ENCODE measurements at regions not wholly inside any gene's neighbourhood (a gene's known extent, or its start where the extent isn't known, plus 50 kb on each side); places are given as distances from the start of the nearest gene placed in this dataset.

GRCh38 chr6:126747728-126748540 lies 370.5 kb upstream of the RSPO3 start:
- no peaks in the 10 kb centered on the region for H3K36me3 ChIP-seq
- TF ChIP-seq EP300 (IDR thresholded peaks at IDR 0.05) (no peak), POLR2A (IDR thresholded peaks at IDR 0.05) (no peak), CTCF (IDR thresholded peaks at IDR 0.05) (no peak)
- no peak overlapping the region for H3K4me3 ChIP-seq
- H3K27ac ChIP-seq, result no peak overlapping the region
- no peaks in the 10 kb centered on the region for H3K27me3 ChIP-seq
- no peak for DNase-seq (ENCODE audit: low spot score in 2 of 2)
- WGBS, 2 donors, result 69 to 80% methylated on average over 4 of the region's 4 CpGs
- H3K9me3 ChIP-seq, result peaks cover 0 to 11% (median 0%) of the 10 kb centered on the region in 4 donors
- H3K4me1 ChIP-seq, result no peaks in the 10 kb centered on the region

GRCh38 chr6:126753606-126754005 lies 364.9 kb upstream of the RSPO3 start:
- WGBS, 2 donors, result 51 to 55% methylated on average over 1 of the region's 1 CpG
- Histone ChIP-seq H3K27me3 (no peaks in the 10 kb centered on the region), H3K9me3 (peaks cover 0 to 11% (median 0%) of the 10 kb centered on the region in 4 donors), H3K27ac (no peak overlapping the region), H3K4me1 (no peaks in the 10 kb centered on the region), H3K36me3 (no peaks in the 10 kb centered on the region), H3K4me3 (no peak overlapping the region)
- DNase-seq (ENCODE audit: low spot score in 2 of 2), result no peak
- no peak for TF ChIP-seq CTCF (IDR thresholded peaks at IDR 0.05)
- TF ChIP-seq EP300 (IDR thresholded peaks at IDR 0.05), result no peak
- no peak for TF ChIP-seq POLR2A (IDR thresholded peaks at IDR 0.05)

- Histone ChIP-seq H3K9me3 (no peaks in the 10 kb centered on the region), H3K36me3 (no peaks in the 10 kb centered on the region), H3K4me3 (no peak overlapping the region), H3K27ac (peak overlapping the region in 1 of 4 donors; percentile 12), H3K4me1 (peaks cover 0 to 7% (median 0%) of the 10 kb centered on the region in 4 donors), H3K27me3 (no peaks in the 10 kb centered on the region)
- DNase-seq (ENCODE audit: low spot score in 2 of 2), result no peak
- WGBS, 2 donors, result 53 to 56% methylated on average over 3 of the region's 3 CpGs
- TF ChIP-seq POLR2A (IDR thresholded peaks at IDR 0.05), result no peak
- no peak for TF ChIP-seq EP300 (IDR thresholded peaks at IDR 0.05)
- no peak for TF ChIP-seq CTCF (IDR thresholded peaks at IDR 0.05)
These were observed 356.6 kb upstream of the RSPO3 start for GRCh38 chr6:126761854-126762253.

GRCh38 chr6:126764104-126764503 lies 354.4 kb upstream of the RSPO3 start:
- H3K27me3 ChIP-seq, result no peaks in the 10 kb centered on the region
- H3K4me1 ChIP-seq, result peaks cover 0 to 7% (median 0%) of the 10 kb centered on the region in 4 donors
- DNase-seq (ENCODE audit: low spot score in 2 of 2), result no peak
- TF ChIP-seq POLR2A (IDR thresholded peaks at IDR 0.05) (no peak), EP300 (IDR thresholded peaks at IDR 0.05) (peak; percentile 53 to 76), CTCF (IDR thresholded peaks at IDR 0.05) (no peak)
- peak overlapping the region in 1 of 4 donors; percentile 65 for H3K27ac ChIP-seq
- no peaks in the 10 kb centered on the region for H3K36me3 ChIP-seq
- 65 to 79% methylated on average over 4 of the region's 4 CpGs for WGBS, 2 donors
- H3K4me3 ChIP-seq, result no peak overlapping the region
- H3K9me3 ChIP-seq, result no peaks in the 10 kb centered on the region

GRCh38 chr6:126764671-126765070 lies 353.8 kb upstream of the RSPO3 start:
- H3K4me3 ChIP-seq, result no peak overlapping the region
- peak overlapping the region in 1 of 4 donors; percentile 65 for H3K27ac ChIP-seq
- no peaks in the 10 kb centered on the region for H3K27me3 ChIP-seq
- 74 to 75% methylated on average over 4 of the region's 4 CpGs for WGBS, 2 donors
- H3K36me3 ChIP-seq, result no peaks in the 10 kb centered on the region
- TF ChIP-seq CTCF (IDR thresholded peaks at IDR 0.05) (no peak), POLR2A (IDR thresholded peaks at IDR 0.05) (no peak), EP300 (IDR thresholded peaks at IDR 0.05) (no peak)
- no peaks in the 10 kb centered on the region for H3K9me3 ChIP-seq
- no peak for DNase-seq (ENCODE audit: low spot score in 2 of 2)
- peaks cover 0 to 7% (median 0%) of the 10 kb centered on the region in 4 donors for H3K4me1 ChIP-seq
